GM12864 (cell line): ENCODE measurements at regions not wholly inside any gene's neighbourhood (a gene's known extent, or its start where the extent isn't known, plus 50 kb on each side); places are given as distances from the start of the nearest gene placed in this dataset.

Source experiments
- DNase-seq: peaks from one replicate; pipeline ENCODE4 v3.0.0-alpha.2; 2011; ENCODE audit warnings: low read depth
- H3K4me3 ChIP-seq: 2 replicates; pipeline ENCODE4 v1.5.1; 2011; ENCODE audit warnings: mild to moderate bottlenecking, low read depth, low read length, control low read depth
- TF ChIP-seq, protein P1 (sequence below): IDR thresholded peaks from 2 replicates; pipeline ENCODE4 v1.5.1; 2011; ENCODE audit warnings: low read depth, mild to moderate bottlenecking, moderate library complexity, low read length, control low read depth, inconsistent platforms; ENCODE audit errors: missing control alignments

DNA sequence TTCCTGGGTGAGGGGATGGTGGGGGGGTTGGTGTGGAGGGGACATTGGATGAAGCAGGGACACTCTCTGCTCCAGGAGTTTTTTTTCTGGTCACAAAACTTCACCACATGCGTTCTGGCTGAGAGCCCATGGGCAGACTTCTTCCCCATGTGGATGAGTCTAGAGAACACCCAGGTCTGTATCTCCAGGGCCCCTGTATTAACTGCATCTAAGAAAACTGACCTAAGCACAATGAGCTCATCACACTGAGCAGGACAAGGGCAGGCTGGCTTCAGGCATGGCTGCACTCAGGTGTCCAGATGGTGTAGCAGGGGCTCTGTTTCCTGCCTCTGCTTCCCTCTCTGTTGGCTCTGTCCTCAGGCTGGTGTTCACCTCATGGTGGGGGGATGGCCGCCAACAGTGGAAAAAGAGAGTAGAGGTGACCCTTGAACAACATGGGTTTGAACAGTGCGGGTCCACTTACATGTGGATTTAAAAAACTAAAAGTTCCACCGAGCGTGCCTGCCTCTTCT lies 85.3 kb upstream of the STC2 start:
- TF ChIP-seq, protein P1, sequence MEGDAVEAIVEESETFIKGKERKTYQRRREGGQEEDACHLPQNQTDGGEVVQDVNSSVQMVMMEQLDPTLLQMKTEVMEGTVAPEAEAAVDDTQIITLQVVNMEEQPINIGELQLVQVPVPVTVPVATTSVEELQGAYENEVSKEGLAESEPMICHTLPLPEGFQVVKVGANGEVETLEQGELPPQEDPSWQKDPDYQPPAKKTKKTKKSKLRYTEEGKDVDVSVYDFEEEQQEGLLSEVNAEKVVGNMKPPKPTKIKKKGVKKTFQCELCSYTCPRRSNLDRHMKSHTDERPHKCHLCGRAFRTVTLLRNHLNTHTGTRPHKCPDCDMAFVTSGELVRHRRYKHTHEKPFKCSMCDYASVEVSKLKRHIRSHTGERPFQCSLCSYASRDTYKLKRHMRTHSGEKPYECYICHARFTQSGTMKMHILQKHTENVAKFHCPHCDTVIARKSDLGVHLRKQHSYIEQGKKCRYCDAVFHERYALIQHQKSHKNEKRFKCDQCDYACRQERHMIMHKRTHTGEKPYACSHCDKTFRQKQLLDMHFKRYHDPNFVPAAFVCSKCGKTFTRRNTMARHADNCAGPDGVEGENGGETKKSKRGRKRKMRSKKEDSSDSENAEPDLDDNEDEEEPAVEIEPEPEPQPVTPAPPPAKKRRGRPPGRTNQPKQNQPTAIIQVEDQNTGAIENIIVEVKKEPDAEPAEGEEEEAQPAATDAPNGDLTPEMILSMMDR = no peak
- H3K4me3 ChIP-seq = no peak overlapping the region
- DNase-seq = no peak

DNA sequence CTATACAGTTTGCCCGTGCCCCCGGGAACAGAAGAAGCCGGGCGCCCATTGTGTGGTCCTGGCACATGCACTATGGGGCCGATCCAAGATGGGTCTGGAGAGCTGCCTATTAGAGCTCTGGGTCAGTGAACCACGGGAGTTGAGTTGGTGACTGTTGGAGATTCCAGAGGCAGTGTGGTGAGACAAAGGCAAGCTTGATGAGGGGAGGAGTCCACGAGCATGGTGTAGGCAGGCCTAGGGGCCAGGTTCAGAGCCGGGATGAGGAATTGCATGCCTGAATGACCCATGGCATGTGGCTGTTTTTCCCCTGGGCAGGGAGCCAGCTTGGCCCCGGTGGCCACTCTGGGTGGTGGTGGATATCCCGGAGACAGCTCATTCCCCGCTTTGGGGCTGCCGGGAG lies 84.4 kb upstream of the STC2 start:
- TF ChIP-seq, protein P1 = no peak
- DNase-seq = no peak
- H3K4me3 ChIP-seq = no peak overlapping the region

DNA sequence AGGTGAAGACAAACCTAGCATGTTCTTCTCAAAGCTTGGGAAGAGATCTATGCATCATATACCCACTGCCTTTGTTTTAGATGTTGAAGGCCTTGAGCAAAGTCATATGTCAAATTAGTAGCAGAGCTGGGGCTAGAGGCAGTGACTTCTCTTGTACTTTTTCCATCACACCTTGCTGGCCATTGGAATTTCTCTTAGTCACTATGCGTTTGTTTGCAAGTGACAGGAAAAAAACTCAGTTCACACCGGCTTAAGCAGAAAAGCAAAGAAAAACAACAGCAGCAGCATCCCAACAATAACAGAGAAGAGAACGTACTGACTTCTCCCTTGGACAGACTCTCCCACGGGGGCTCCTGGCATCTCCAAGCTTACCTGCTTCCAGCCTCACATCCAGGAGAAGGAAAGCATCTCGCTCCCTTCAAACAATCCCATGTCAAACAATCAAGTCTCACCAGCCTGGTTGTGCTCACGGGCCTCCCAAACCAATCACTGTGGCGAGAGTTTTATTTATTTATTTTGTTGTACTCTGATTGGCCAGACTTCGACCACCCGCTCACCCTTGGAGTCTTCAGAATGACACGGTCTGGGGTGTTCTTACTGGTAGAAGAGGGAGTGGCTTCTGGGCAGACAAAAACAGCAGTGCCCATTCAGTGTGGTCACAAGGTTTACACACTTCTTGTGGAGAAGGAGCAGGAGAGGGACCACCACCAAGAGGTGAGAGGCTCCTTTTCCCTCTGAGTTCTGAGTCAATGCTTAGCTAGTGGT lies 83.8 kb upstream of the STC2 start:
- TF ChIP-seq, protein P1 = no peak
- DNase-seq = no peak
- H3K4me3 ChIP-seq = no peak overlapping the region

DNA sequence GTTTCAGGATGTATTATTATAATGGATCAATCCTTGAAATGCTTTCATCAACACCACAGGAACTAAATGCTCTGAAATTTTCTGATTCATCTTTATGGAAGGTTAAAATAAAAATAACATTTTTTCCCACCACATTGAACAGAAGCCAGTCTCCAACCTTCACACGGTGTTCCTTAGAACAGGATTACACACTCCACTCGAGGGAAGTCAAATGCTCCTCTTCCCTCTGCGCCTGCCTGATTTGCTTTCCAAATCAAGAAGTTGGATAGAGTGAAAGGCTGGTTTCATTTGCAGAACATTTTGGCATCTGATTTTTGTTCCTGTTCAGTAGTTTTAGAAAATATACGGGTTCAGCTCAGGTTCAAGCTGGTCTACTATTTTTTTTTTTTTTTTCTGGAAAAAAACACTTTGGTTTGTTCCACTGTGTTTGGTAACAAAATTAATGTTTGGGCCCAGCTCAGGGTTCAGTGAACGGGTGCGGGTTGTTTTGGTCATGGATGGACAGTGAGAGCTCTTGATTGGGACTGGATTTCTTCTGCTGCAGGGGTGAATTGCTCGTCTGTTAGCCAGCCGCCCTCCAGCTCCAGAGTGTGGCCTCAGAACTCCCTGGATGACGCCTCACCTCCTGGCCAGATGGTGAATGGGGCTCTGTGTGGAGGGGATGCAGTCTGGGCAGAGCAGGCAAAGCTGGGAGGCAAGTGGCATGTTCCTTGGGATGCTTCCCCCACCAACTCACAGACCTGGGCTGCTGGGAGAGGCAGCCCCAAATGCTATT lies 82.4 kb upstream of the STC2 start:
- TF ChIP-seq, protein P1 = no peak

DNA sequence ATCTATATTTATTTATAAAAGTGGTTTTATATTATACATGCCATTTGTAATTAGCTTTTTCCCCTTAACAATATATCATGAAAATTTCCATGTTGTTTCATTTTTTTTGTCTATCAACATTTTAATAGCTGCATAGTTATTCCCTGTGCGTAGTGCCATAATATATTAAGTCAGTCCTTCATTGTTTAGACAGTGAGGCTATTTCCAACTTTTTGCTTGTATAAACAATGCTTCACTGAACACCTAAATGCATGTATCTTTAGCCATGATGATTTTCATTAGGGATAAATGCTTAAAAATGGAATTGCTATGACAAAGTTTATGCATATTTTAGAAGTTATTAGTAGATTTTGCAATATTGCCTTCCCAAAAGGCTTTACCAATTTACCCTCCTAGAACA lies 80.7 kb upstream of the STC2 start:
- TF ChIP-seq, protein P1 = no peak
- DNase-seq = no peak
- no peak overlapping the region for H3K4me3 ChIP-seq

More for the DNA sequence above, 82.4 kb upstream of the STC2 start:
- no peak for DNase-seq
- H3K4me3 ChIP-seq = no peak overlapping the region

DNA sequence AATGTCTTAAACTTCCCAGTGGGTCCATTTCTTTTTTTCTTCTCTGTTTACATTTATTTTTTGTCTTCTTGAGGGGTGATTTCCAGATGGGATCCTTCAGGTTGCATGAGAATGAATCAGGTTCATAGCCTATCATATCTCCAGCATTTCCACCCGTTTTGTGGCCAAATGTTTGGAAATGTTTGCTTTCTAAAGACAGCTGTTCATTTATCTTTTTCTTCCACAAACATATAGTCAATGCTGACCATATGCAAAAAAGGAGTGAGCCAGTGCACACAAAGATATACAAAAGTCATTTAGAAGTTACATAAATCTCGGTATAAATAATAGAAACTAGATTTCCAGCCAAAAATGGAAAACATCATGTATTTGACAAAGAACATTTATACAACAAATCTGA lies 71.6 kb upstream of the STC2 start:
- TF ChIP-seq, protein P1 = no peak
- no peak for DNase-seq
- no peak overlapping the region for H3K4me3 ChIP-seq

DNA sequence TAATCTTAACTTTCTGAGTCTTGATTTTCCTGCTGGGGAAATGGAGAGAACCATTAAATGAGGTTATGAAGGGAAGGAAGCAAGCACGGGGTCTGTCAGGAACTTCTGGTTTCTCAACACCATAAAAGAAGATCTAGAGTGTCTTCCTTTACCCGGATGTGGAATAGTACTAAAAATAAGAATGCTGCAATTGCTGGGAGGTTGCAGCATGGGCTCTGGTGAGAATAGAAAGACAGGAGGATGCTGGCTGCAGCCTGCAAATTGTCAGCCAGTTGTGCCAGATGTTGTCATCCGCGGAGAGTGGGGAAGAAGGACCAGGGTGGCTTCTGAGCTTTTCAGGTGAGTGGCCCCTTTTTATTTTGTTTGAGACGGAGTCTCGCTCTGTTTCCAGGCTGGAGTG lies 69.3 kb upstream of the STC2 start:
- TF ChIP-seq, protein P1 = no peak
- H3K4me3 ChIP-seq = no peak overlapping the region
- no peak for DNase-seq
